Heart left ventricle (tissue), 16 donors: ENCODE measurements at regions not wholly inside any gene's neighbourhood (a gene's known extent, or its start where the extent isn't known, plus 50 kb on each side); places are given as distances from the start of the nearest gene placed in this dataset.
"Not testable (repeated sequence)": the region's sequence is repeated elsewhere in the genome, so short reads cannot be mapped to it uniquely, and the experiment has no call there.

Experiments
- ATAC-seq, 4 donors: fragments of 200-7000 bp; cut with Tn5 transposase; one replicate each; pipeline ENCODE4 v1.9.1; 2020 to 2022; ENCODE audit warnings: moderate library complexity in 4 of 4, mild to moderate bottlenecking in 3 of 4, moderate number of reproducible peaks in 1 of 4
- DNase-seq, 5 donors: peaks; one replicate each; pipeline ENCODE4 v3.0.0-alpha.2; 2020
- H3K27ac ChIP-seq, 12 donors: fragments of 200-600 bp; sonication (generic) in 4 of 12; one replicate each; pipeline versions ENCODE4 v1.5.0 to v1.8.0; 2016 to 2022; ENCODE audit warnings: mild to moderate bottlenecking in 2 of 12
- H3K27me3 ChIP-seq, 9 donors: fragments of 200-600 bp; sonication (generic) in 2 of 9; one replicate each; pipeline versions ENCODE4 v1.5.1 to v1.8.0; 2016 to 2022; ENCODE audit warnings: mild to moderate bottlenecking in 3 of 9
- H3K36me3 ChIP-seq, 9 donors: fragments of 200-600 bp; sonication (generic) in 2 of 9; one replicate each; pipeline versions ENCODE4 v1.5.0 to v1.8.0; 2018 to 2022; ENCODE audit warnings: mild to moderate bottlenecking in 2 of 9
- H3K4me1 ChIP-seq, 12 donors: fragments of 200-600 bp; sonication (generic) in 4 of 12; one replicate each; pipeline versions ENCODE4 v1.5.0 to v1.8.0; 2016 to 2022; ENCODE audit warnings: mild to moderate bottlenecking in 3 of 12
- H3K4me3 ChIP-seq, 12 donors: fragments of 200-600 bp; sonication (generic) in 4 of 12; one replicate each; pipeline versions ENCODE4 v1.5.0 to v1.8.0; 2017 to 2022; ENCODE audit warnings: mild to moderate bottlenecking in 9 of 12, moderate library complexity in 4 of 12
- H3K9me3 ChIP-seq, 12 donors: fragments of 200-600 bp; sonication (generic) in 4 of 12; one replicate each; pipeline versions ENCODE4 v1.5.0 to v1.8.0; 2016 to 2022; ENCODE audit warnings: mild to moderate bottlenecking in 1 of 12
- CTCF ChIP-seq, 12 donors: fragments of 200-600 bp; sonication (generic) in 4 of 12; IDR thresholded peaks; one replicate each; pipeline versions ENCODE4 v1.5.0 to v1.8.0; 2018 to 2022; ENCODE audit warnings: antibody characterized with exemption in 12 of 12, mild to moderate bottlenecking in 5 of 12
- POLR2A ChIP-seq, 2 donors: fragments of 450-650 bp; IDR thresholded peaks; one replicate each; pipeline ENCODE4 v1.6.1; 2017; ENCODE audit warnings: antibody characterized with exemption in 2 of 2, mild to moderate bottlenecking in 2 of 2, moderate library complexity in 2 of 2
- WGBS, 4 donors: extraction: QIAGEN DNeasy Blood & Tissue Kit in 2 of 4; methylation state at CpG; one replicate each; pipeline versions ENCODE4 v1.1.5 to v1.1.7; 2013 to 2018; 5-methylcytosine and 5-hydroxymethylcytosine counted together
- intact Hi-C, 10 donors: fragments of 100-400 bp; cut with DNase I; formaldehyde crosslinking; loops; one replicate each; pipeline versions ENCODE4 v1.11.1 to v1.14.2; 2022
- donor health status: ischemic (EF 13 %, LVEDD 7.1; RV severe dilation, severe dysfunction).
- donor health status: healthy with polysubstance abuse.
- donor health status: DM: no; HTN: yes; CAD: no.
- donor health status: DM: no; HTN: no; CAD: no.
- donor health status: ischemic (EF 25% LVEDD 6.9; RV normal size, moderate dysfunction).
- donor health status: ischemic (EF 25% LVEDD 5.7; RV mildly dilated, moderate dysfunction).
- donor health status: healthy.
- donor health status: DM: yes; HTN: yes; CAD: no.
- donor health status: ischemic (EF 35%, LVEDD 5.7; RV mildly dilated, moderate dysfunction).
- donor health status: nonischemic (EF 11% LVEDD 7.7; RV severe dilation, severe dysfunction).
- donor health status: DM: yes; HTN: yes; CAD: no.
- donor health status: PGD.
- donor health status: ischemic (EF 29% LVEDD 5.4; RV normal size, mild dysfunction).
- donor health status: nonischemic (EF 23%, LVEDD 6.1; RV moderate dilation, normal function).

- Histone ChIP-seq H3K4me1 (no peaks in the 10 kb centered on the region), H3K4me3 (no peak overlapping the region), H3K27me3 (no peaks in the 10 kb centered on the region), H3K9me3 (peaks cover 0 to 21% (median 0%) of the 10 kb centered on the region in 12 donors), H3K27ac (no peak overlapping the region), H3K36me3 (no peaks in the 10 kb centered on the region)
- no peak for DNase-seq
- TF ChIP-seq CTCF (IDR thresholded peaks at IDR 0.05) (no peak), POLR2A (IDR thresholded peaks at IDR 0.05) (no peak)
- ATAC-seq: no peak
- intact Hi-C loops: no loop called here
These were observed 524.2 kb downstream of the GABRG2 start for GRCh38 chr5:162591724-162592123.

- H3K9me3 ChIP-seq: peaks cover 0 to 21% (median 0%) of the 10 kb centered on the region in 12 donors
- H3K36me3 ChIP-seq: no peaks in the 10 kb centered on the region
- no peaks in the 10 kb centered on the region for H3K27me3 ChIP-seq
- DNase-seq: no peak
- TF ChIP-seq POLR2A (IDR thresholded peaks at IDR 0.05): no peak
- TF ChIP-seq CTCF (IDR thresholded peaks at IDR 0.05): peak in 4 of 12 donors; percentile 7 to 28 (median 22)
- no peak for ATAC-seq
- 73 to 94% (median 85%) methylated on average over 1 of the region's 1 CpG for WGBS, 4 donors
- H3K27ac ChIP-seq: no peak overlapping the region
- H3K4me3 ChIP-seq: no peak overlapping the region
- H3K4me1 ChIP-seq: no peaks in the 10 kb centered on the region
- intact Hi-C loops: loop anchor here in 1 of 10 donors (1.0 kb wide), 1 partner anchor 9 kb away; no protein-coding TSS in a partner anchor
These were observed 526.3 kb downstream of the GABRG2 start for GRCh38 chr5:162593881-162594280.

- H3K4me3 ChIP-seq: no peak overlapping the region
- WGBS, 4 donors: 40 to 48% (median 43%) methylated on average over 3 of the region's 3 CpGs
- intact Hi-C loops: no loop called here
These were observed 536.0 kb downstream of the GABRG2 start for GRCh38 chr5:162603443-162604070.

GRCh38 chr5:162607879-162608278 lies 540.3 kb downstream of the GABRG2 start:
- WGBS, 4 donors: 61 to 68% (median 64%) methylated on average over 4 of the region's 4 CpGs
- H3K4me3 ChIP-seq: no peak overlapping the region
- H3K9me3 ChIP-seq: peaks cover 0 to 6% (median 0%) of the 10 kb centered on the region in 12 donors
- no peaks in the 10 kb centered on the region for H3K27me3 ChIP-seq
- no peak for DNase-seq
- intact Hi-C loops: no loop called here
- H3K27ac ChIP-seq: no peak overlapping the region
- no peaks in the 10 kb centered on the region for H3K4me1 ChIP-seq
- no peak for ATAC-seq
- no peaks in the 10 kb centered on the region for H3K36me3 ChIP-seq
- TF ChIP-seq CTCF (IDR thresholded peaks at IDR 0.05) (no peak), POLR2A (IDR thresholded peaks at IDR 0.05) (no peak)

More at GRCh38 chr5:162603443-162604070, 536.0 kb downstream of the GABRG2 start:
- peaks cover 0 to 27% (median 8%) of the 10 kb centered on the region in 12 donors for H3K9me3 ChIP-seq
- H3K4me1 ChIP-seq: no peaks in the 10 kb centered on the region
- H3K36me3 ChIP-seq: no peaks in the 10 kb centered on the region
- TF ChIP-seq POLR2A (IDR thresholded peaks at IDR 0.05) (no peak), CTCF (IDR thresholded peaks at IDR 0.05) (no peak)
- ATAC-seq: no peak
- no peaks in the 10 kb centered on the region for H3K27me3 ChIP-seq
- no peak overlapping the region for H3K27ac ChIP-seq
- DNase-seq: no peak

GRCh38 chr5:162621726-162622263 lies 554.2 kb downstream of the GABRG2 start:
- DNase-seq, intact Hi-C loops, H3K27ac ChIP-seq, H3K4me1 ChIP-seq, H3K36me3 ChIP-seq, H3K4me3 ChIP-seq, ATAC-seq, H3K27me3 ChIP-seq: not testable (repeated sequence)
- 90 to 94% (median 92%) methylated on average over 12 to 26 of the region's 26 CpGs for WGBS, 4 donors
- H3K9me3 ChIP-seq: peaks cover 0 to 23% (median 0%) of the 10 kb centered on the region in 12 donors
